Neuronal stem cell (in vitro differentiated cells): ENCODE measurements at regions not wholly inside any gene's neighbourhood (a gene's known extent, or its start where the extent isn't known, plus 50 kb on each side); places are given as distances from the start of the nearest gene placed in this dataset.

Source experiments
- DNase-seq: peaks from one replicate; pipeline ENCODE4 v3.0.0-alpha.2; 2013; ENCODE audit warnings: low spot score
- H2AFZ ChIP-seq: one replicate; pipeline ENCODE4 v1.6.1; 2013; ENCODE audit warnings: mild to moderate bottlenecking, low read length, inconsistent platforms
- H2AK5ac ChIP-seq: 2 replicates; pipeline ENCODE4 v1.6.1; 2013; ENCODE audit warnings: low read depth, mild to moderate bottlenecking, inconsistent platforms, low read length, moderate library complexity, mixed read lengths
- H2BK120ac ChIP-seq: 2 replicates; pipeline ENCODE4 v1.6.1; 2013; ENCODE audit warnings: low read depth, mild to moderate bottlenecking, inconsistent platforms, low read length, moderate library complexity, mixed read lengths
- H2BK12ac ChIP-seq: one replicate; pipeline ENCODE4 v1.6.1; 2013; ENCODE audit warnings: low read length, inconsistent platforms
- H2BK15ac ChIP-seq: 2 replicates; pipeline ENCODE4 v1.6.1; 2013; ENCODE audit warnings: mild to moderate bottlenecking, low read length, inconsistent platforms, mixed read lengths
- H2BK5ac ChIP-seq: one replicate; pipeline ENCODE4 v1.6.1; 2013; ENCODE audit warnings: inconsistent platforms, mild to moderate bottlenecking, low read length, moderate library complexity
- H3K14ac ChIP-seq: one replicate; pipeline ENCODE4 v1.6.1; 2013; ENCODE audit warnings: low read length, inconsistent platforms
- H3K18ac ChIP-seq: 2 replicates; pipeline ENCODE4 v1.6.1; 2013; ENCODE audit warnings: low read length, inconsistent platforms
- H3K23ac ChIP-seq: 2 replicates; pipeline ENCODE4 v1.6.1; 2013; ENCODE audit warnings: low read depth, mild to moderate bottlenecking, mixed read lengths, low read length, inconsistent platforms; ENCODE audit not compliant: poor library complexity
- H3K27ac ChIP-seq: replicated peaks from 3 replicates; pipeline ENCODE4 v1.5.1; 2013; ENCODE audit warnings: low read length, inconsistent platforms
- H3K27me3 ChIP-seq, 3 experiments: 2 replicates each; pipeline ENCODE4 v1.6.1; 2013; ENCODE audit warnings: low read length in 3 of 3, mild to moderate bottlenecking in 2 of 3, inconsistent platforms in 1 of 3, low read depth in 1 of 3, mixed read lengths in 1 of 3, moderate library complexity in 1 of 3; ENCODE audit not compliant: control insufficient read depth in 3 of 3, insufficient read depth in 3 of 3
- H3K36me3 ChIP-seq, 2 donors: replicated peaks in 1 of 2; 2 replicates each; pipeline ENCODE4 v1.6.1; 2013; ENCODE audit warnings: low read length in 2 of 2; ENCODE audit not compliant: control insufficient read depth in 2 of 2, insufficient read depth in 2 of 2
- H3K4ac ChIP-seq: 2 replicates; pipeline ENCODE4 v1.6.1; 2013; ENCODE audit warnings: inconsistent platforms, mild to moderate bottlenecking, low read length, moderate library complexity
- H3K4me1 ChIP-seq, 2 donors: 1 replicate in 1 of 2; 2 replicates in 1 of 2; pipeline ENCODE4 v1.6.1; 2013; ENCODE audit warnings: low read length in 2 of 2, low read depth in 1 of 2; ENCODE audit not compliant: control insufficient read depth in 2 of 2, insufficient read depth in 1 of 2
- H3K4me2 ChIP-seq: one replicate; pipeline ENCODE4 v1.6.1; 2013; ENCODE audit warnings: mild to moderate bottlenecking, low read length, inconsistent platforms; ENCODE audit not compliant: insufficient read depth, poor library complexity, severe bottlenecking
- H3K4me3 ChIP-seq, 2 donors: 2 replicates each; pipeline ENCODE4 v1.5.1; 2013; ENCODE audit warnings: low read length in 2 of 2, mild to moderate bottlenecking in 2 of 2, inconsistent platforms in 1 of 2, moderate library complexity in 1 of 2
- H3K79me1 ChIP-seq: one replicate; pipeline ENCODE4 v1.6.1; 2013; ENCODE audit warnings: low read depth, mild to moderate bottlenecking, inconsistent platforms, low read length, moderate library complexity
- H3K9ac ChIP-seq: one replicate; pipeline ENCODE4 v1.6.1; 2013; ENCODE audit warnings: mild to moderate bottlenecking, low read depth, low read length, inconsistent platforms; ENCODE audit not compliant: poor library complexity
- H3K9me3 ChIP-seq, 2 donors: replicated peaks in 1 of 2; 2 replicates each; pipeline versions ENCODE3 to v1.6.1; 2013; ENCODE audit warnings: low read length in 2 of 2, mild to moderate bottlenecking in 2 of 2, inconsistent platforms in 1 of 2, low read depth in 1 of 2, mixed read lengths in 1 of 2, moderate library complexity in 1 of 2; ENCODE audit not compliant: control insufficient read depth in 2 of 2, insufficient read depth in 1 of 2
- H4K8ac ChIP-seq: one replicate; pipeline ENCODE4 v1.6.1; 2013; ENCODE audit warnings: low read depth, mild to moderate bottlenecking, inconsistent platforms, low read length, moderate library complexity
- H4K91ac ChIP-seq: one replicate; pipeline ENCODE4 v1.6.1; 2013; ENCODE audit warnings: low read length, low read depth, mild to moderate bottlenecking, inconsistent platforms; ENCODE audit not compliant: poor library complexity
- WGBS, 2 donors: extraction: QIAGEN DNeasy Blood & Tissue Kit; methylation state at CpG; one replicate each; pipeline ENCODE4 v1.1.7; 2013; ENCODE audit warnings: missing lambda C conversion rate in 2 of 2, mixed read lengths in 1 of 2; ENCODE audit not compliant: insufficient read length in 2 of 2, insufficient replicate concordance in 1 of 2; ENCODE audit errors: extremely low coverage in 2 of 2; 5-methylcytosine and 5-hydroxymethylcytosine counted together

GRCh38 chr12:47391566-47391965 lies 311.8 kb upstream of the AMIGO2 start:
- H3K9me3 ChIP-seq: no peaks in the 10 kb centered on the region
- WGBS, 2 donors: no CpG with 5 or more reads among the region's 7 CpGs

DNA sequence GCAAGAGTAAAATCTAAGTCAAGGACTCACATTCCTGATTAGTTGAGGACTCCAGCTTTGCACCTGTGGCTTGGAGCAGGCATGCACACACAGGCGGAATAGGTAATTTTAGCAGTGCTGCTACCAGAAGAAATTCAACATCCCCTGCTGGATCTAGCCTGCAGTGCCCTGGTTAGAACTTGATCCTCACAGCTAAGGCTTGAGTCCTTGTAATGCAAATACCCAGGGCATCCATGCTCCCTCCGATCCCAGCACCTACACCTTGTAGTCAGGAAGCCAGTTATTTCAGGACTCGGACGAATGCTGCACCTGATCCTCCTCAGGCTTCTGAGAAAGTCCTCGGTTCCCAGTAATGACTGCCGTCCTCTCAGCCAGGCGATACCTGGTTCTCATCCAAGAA lies 309.0 kb upstream of the AMIGO2 start:
- H3K4me1 ChIP-seq: no peaks in the 10 kb centered on the region
- no CpG with 5 or more reads among the region's 7 CpGs for WGBS, 2 donors
- no peak overlapping the region for H3K27ac ChIP-seq
- H2AK5ac ChIP-seq: no peak overlapping the region
- no peaks in the 10 kb centered on the region for H3K79me1 ChIP-seq
- DNase-seq: no peak
- H3K23ac ChIP-seq: no peak overlapping the region
- no peaks in the 10 kb centered on the region for H3K36me3 ChIP-seq
- H2BK5ac ChIP-seq: no peak overlapping the region
- no peak overlapping the region for H4K8ac ChIP-seq
- no peak overlapping the region for H2BK12ac ChIP-seq
- no peak overlapping the region for H3K18ac ChIP-seq
- H2BK15ac ChIP-seq: no peak overlapping the region
- H2BK120ac ChIP-seq: no peak overlapping the region
- no peak overlapping the region for H3K9ac ChIP-seq
- H3K4me3 ChIP-seq: peak overlapping the region in 1 of 2 donors; percentile 14
- no peak overlapping the region for H3K14ac ChIP-seq
- H3K4me2 ChIP-seq: no peak overlapping the region
- H4K91ac ChIP-seq: no peak overlapping the region
- no peak overlapping the region for H3K4ac ChIP-seq
- no peaks in the 10 kb centered on the region for H3K9me3 ChIP-seq
- no peak overlapping the region for H2AFZ ChIP-seq
- H3K27me3 ChIP-seq: no peaks in the 10 kb centered on the region

More at GRCh38 chr12:47391566-47391965, 311.8 kb upstream of the AMIGO2 start:
- no peak overlapping the region for H3K27ac ChIP-seq
- no peak overlapping the region for H2AFZ ChIP-seq
- no peaks in the 10 kb centered on the region for H3K4me1 ChIP-seq
- no peaks in the 10 kb centered on the region for H3K27me3 ChIP-seq
- no peak overlapping the region for H4K91ac ChIP-seq
- no peaks in the 10 kb centered on the region for H3K79me1 ChIP-seq
- no peaks in the 10 kb centered on the region for H3K36me3 ChIP-seq
- H3K23ac ChIP-seq: no peak overlapping the region
- H2AK5ac ChIP-seq: no peak overlapping the region
- peak overlapping the region; percentile 62 for H2BK15ac ChIP-seq
- H3K4me3 ChIP-seq: no peak overlapping the region
- no peak overlapping the region for H2BK12ac ChIP-seq
- no peak overlapping the region for H2BK5ac ChIP-seq
- no peak for DNase-seq
- no peak overlapping the region for H3K4me2 ChIP-seq
- no peak overlapping the region for H4K8ac ChIP-seq
- no peak overlapping the region for H3K9ac ChIP-seq
- no peak overlapping the region for H3K4ac ChIP-seq
- H3K18ac ChIP-seq: peak overlapping the region; percentile 67
- no peak overlapping the region for H2BK120ac ChIP-seq
- H3K14ac ChIP-seq: peak overlapping the region; percentile 67

- H3K14ac ChIP-seq: no peak overlapping the region
- no peak overlapping the region for H2BK5ac ChIP-seq
- H3K4me2 ChIP-seq: no peak overlapping the region
- DNase-seq: no peak
- H3K27ac ChIP-seq: no peak overlapping the region
- no peaks in the 10 kb centered on the region for H3K27me3 ChIP-seq
- no peak overlapping the region for H2BK12ac ChIP-seq
- no peak overlapping the region for H3K23ac ChIP-seq
- no peak overlapping the region for H4K91ac ChIP-seq
- H2AFZ ChIP-seq: no peak overlapping the region
- no peaks in the 10 kb centered on the region for H3K4me1 ChIP-seq
- no peaks in the 10 kb centered on the region for H3K79me1 ChIP-seq
- no peaks in the 10 kb centered on the region for H3K36me3 ChIP-seq
- H2BK120ac ChIP-seq: no peak overlapping the region
- no peaks in the 10 kb centered on the region for H3K9me3 ChIP-seq
- WGBS, 2 donors: no CpG with 5 or more reads among the region's 1 CpG
- H3K4ac ChIP-seq: no peak overlapping the region
- H2BK15ac ChIP-seq: no peak overlapping the region
- H3K4me3 ChIP-seq: no peak overlapping the region
- H4K8ac ChIP-seq: no peak overlapping the region
- no peak overlapping the region for H3K9ac ChIP-seq
- no peak overlapping the region for H2AK5ac ChIP-seq
- no peak overlapping the region for H3K18ac ChIP-seq
Measured at GRCh38 chr12:47387994-47388393, 308.2 kb upstream of the AMIGO2 start.

- no peaks in the 10 kb centered on the region for H3K4me1 ChIP-seq
Measured at GRCh38 chr12:47385653-47386052, 305.9 kb upstream of the AMIGO2 start.

More at GRCh38 chr12:47385653-47386052, 305.9 kb upstream of the AMIGO2 start:
- Histone ChIP-seq H3K4me2 (no peak overlapping the region), H2BK12ac (no peak overlapping the region), H4K91ac (no peak overlapping the region), H3K4ac (no peak overlapping the region), H2BK15ac (no peak overlapping the region), H3K36me3 (no peaks in the 10 kb centered on the region), H3K18ac (no peak overlapping the region), H2AFZ (no peak overlapping the region), H3K79me1 (no peaks in the 10 kb centered on the region), H3K14ac (no peak overlapping the region), H2BK120ac (no peak overlapping the region), H3K9me3 (no peaks in the 10 kb centered on the region), H3K9ac (no peak overlapping the region), H3K27me3 (no peaks in the 10 kb centered on the region), H2BK5ac (no peak overlapping the region), H4K8ac (no peak overlapping the region), H2AK5ac (no peak overlapping the region), H3K4me3 (no peak overlapping the region), H3K23ac (no peak overlapping the region), H3K27ac (no peak overlapping the region)
- DNase-seq: no peak
- no CpG with 5 or more reads among the region's 5 CpGs for WGBS, 2 donors
